Mucosa of descending colon (tissue), 3 donors: ENCODE measurements at regions not wholly inside any gene's neighbourhood (a gene's known extent, or its start where the extent isn't known, plus 50 kb on each side); places are given as distances from the start of the nearest gene placed in this dataset.
"Not testable (repeated sequence)": the region's sequence is repeated elsewhere in the genome, so short reads cannot be mapped to it uniquely, and the experiment has no call there.

Experiments
- ATAC-seq: fragments of 200-7000 bp; cut with Tn5 transposase; one replicate; pipeline ENCODE4 v1.9.1; 2020; ENCODE audit warnings: mild to moderate bottlenecking, moderate library complexity
- DNase-seq, 3 donors: peaks; one replicate each; pipeline ENCODE4 v3.0.0-alpha.2; 2020
- H3K36me3 ChIP-seq: fragments of 200-600 bp; one replicate; pipeline ENCODE4 v1.8.0; 2021; ENCODE audit warnings: low read depth, mild to moderate bottlenecking
- H3K4me1 ChIP-seq: fragments of 200-600 bp; one replicate; pipeline ENCODE4 v1.8.0; 2021; ENCODE audit warnings: low read depth, mild to moderate bottlenecking
- H3K4me3 ChIP-seq: fragments of 200-600 bp; one replicate; pipeline ENCODE4 v1.8.0; 2021; ENCODE audit warnings: mild to moderate bottlenecking
- H3K9me3 ChIP-seq: fragments of 200-600 bp; one replicate; pipeline ENCODE4 v1.8.0; 2021; ENCODE audit warnings: mild to moderate bottlenecking
- CTCF ChIP-seq: fragments of 200-600 bp; IDR thresholded peaks from one replicate; pipeline ENCODE4 v1.8.0; 2022; ENCODE audit warnings: antibody characterized with exemption, mild to moderate bottlenecking
- intact Hi-C, 2 donors: fragments of 100-400 bp; cut with DNase I in 1 of 2; cut with micrococcal nuclease in 1 of 2; formaldehyde crosslinking; loops; one replicate each; pipeline versions ENCODE4 v1.11.0 to v1.11.1; 2022; cut with DNase I, micrococcal nuclease
- donor health status: DM: no; HTN: no; CAD: no; lungs with moderate emphysema.
- donor health status: DM: no; HTN: no; CAD: no.
- donor health status: DM: no; HTN: yes; CAD: no.

GRCh38 chr18:11454040-11454439 is 155.4 kb upstream of the SLC35G4 start:
- DNase-seq = no peak
- no peaks in the 10 kb centered on the region for H3K36me3 ChIP-seq
- peaks cover 29% of the 10 kb centered on the region for H3K9me3 ChIP-seq
- no peak for TF ChIP-seq CTCF
- H3K4me3 ChIP-seq = no peak overlapping the region
- intact Hi-C loops = no loop called here
- no peaks in the 10 kb centered on the region for H3K4me1 ChIP-seq
- no peak for ATAC-seq

DNA sequence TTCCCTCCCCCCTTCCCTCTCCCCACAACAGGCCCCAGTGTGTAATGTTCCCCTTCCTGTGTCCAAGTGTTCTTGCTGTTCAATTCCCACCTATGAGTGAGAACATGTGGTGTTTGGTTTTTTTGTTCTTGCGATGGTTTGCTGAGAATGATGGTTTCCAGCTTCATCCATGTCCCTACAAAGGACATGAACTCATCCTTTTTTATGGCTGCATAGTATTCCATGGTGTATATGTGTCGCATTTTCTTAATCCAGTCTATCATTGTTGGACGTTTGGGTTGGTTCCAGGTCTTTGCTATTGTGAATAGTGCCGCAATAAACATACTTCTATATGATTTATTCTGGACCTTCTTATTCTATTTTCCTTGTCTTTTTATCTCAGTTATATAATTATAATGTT is 165.2 kb upstream of the SLC35G4 start:
- H3K4me3 ChIP-seq, intact Hi-C loops, DNase-seq, H3K36me3 ChIP-seq, H3K4me1 ChIP-seq, ATAC-seq: not testable (repeated sequence)
- H3K9me3 ChIP-seq = peaks cover 49% of the 10 kb centered on the region

- ATAC-seq (no peak), DNase-seq (no peak)
- TF ChIP-seq CTCF = no peak
- intact Hi-C loops = no loop called here
- Histone ChIP-seq H3K9me3 (peaks cover 32% of the 10 kb centered on the region), H3K36me3 (no peaks in the 10 kb centered on the region), H3K4me3 (no peak overlapping the region), H3K4me1 (no peaks in the 10 kb centered on the region)
Measured at GRCh38 chr18:11437046-11437445, 172.3 kb upstream of the SLC35G4 start.

GRCh38 chr18:11432360-11432811 is 177.0 kb upstream of the SLC35G4 start:
- Histone ChIP-seq H3K9me3 (peaks cover 42% of the 10 kb centered on the region), H3K4me1 (no peaks in the 10 kb centered on the region), H3K4me3 (no peak overlapping the region), H3K36me3 (no peaks in the 10 kb centered on the region)
- ATAC-seq = no peak
- intact Hi-C loops = no loop called here
- DNase-seq = peak in 1 of 3 donors; percentile 46
- TF ChIP-seq CTCF = no peak

DNA sequence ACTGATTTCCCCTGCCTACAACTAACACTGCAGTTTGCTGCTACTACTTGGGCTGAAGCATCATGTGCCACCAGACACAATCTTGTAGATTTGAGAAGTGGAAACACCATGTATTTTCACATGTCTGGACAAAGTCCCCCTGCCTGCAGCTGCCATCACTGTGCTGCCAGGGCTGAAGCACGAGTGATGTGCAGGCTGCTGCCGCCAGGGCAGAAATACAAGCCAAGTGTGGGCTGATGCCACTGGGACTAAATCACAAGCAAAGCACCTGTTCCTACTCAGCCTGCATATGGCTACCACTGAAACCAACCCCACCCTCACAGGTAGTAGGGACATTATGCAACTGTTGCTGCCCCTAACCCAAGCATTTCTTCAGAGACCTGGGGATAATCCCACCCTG is 179.5 kb upstream of the SLC35G4 start:
- Histone ChIP-seq H3K4me1 (no peaks in the 10 kb centered on the region), H3K4me3 (no peak overlapping the region), H3K36me3 (no peaks in the 10 kb centered on the region), H3K9me3 (peaks cover 48% of the 10 kb centered on the region)
- TF ChIP-seq CTCF = no peak
- intact Hi-C loops = no loop called here
- ATAC-seq = no peak
- no peak for DNase-seq

DNA sequence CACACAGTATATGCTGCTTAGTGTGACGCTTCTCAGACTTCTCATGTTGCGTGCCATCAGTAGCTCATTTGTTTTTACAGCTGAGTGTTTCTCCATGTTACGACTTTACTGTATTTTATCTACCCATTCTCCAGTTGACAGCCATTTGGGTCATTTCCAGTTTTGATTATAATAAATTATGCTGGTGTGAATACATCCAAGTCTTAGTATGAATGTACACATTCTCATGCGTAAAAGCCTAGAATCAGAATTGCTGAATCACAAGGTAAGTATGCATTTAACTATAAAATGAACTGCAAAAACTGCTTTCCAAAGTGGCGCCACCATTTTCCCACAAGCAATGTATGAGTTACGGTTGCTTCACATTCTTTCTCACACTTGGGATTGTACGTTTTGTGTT is 184.2 kb upstream of the SLC35G4 start:
- no peak for TF ChIP-seq CTCF

More for the DNA sequence above, 184.2 kb upstream of the SLC35G4 start:
- Histone ChIP-seq H3K4me1 (no peaks in the 10 kb centered on the region), H3K36me3 (no peaks in the 10 kb centered on the region), H3K9me3 (peaks cover 47% of the 10 kb centered on the region), H3K4me3 (no peak overlapping the region)
- ATAC-seq (no peak), DNase-seq (no peak)
- intact Hi-C loops = no loop called here
